GM12892 (cell line): ENCODE measurements at regions not wholly inside any gene's neighbourhood (a gene's known extent, or its start where the extent isn't known, plus 50 kb on each side); places are given as distances from the start of the nearest gene placed in this dataset.
"Not testable (repeated sequence)": the region's sequence is repeated elsewhere in the genome, so short reads cannot be mapped to it uniquely, and the experiment has no call there.

Experiments
- POLR2A ChIP-seq: IDR thresholded peaks from 2 replicates; pipeline ENCODE4 v1.6.1; 2011; ENCODE audit warnings: low read depth, low read length, control low read depth
- POLR2AphosphoS5 ChIP-seq: IDR thresholded peaks from 2 replicates; pipeline ENCODE4 v1.6.1; 2011; ENCODE audit warnings: low read depth, low read length, control low read depth

GRCh38 chr1:31489575-31489974 is 76.6 kb downstream of the SERINC2 start:
- TF ChIP-seq POLR2A, POLR2AphosphoS5: not testable (repeated sequence)
